ENCODE measurements at regions not wholly inside any gene's neighbourhood (a gene's known extent, or its start where the extent isn't known, plus 50 kb on each side); places are given as distances from the start of the nearest gene placed in this dataset.

DNA sequence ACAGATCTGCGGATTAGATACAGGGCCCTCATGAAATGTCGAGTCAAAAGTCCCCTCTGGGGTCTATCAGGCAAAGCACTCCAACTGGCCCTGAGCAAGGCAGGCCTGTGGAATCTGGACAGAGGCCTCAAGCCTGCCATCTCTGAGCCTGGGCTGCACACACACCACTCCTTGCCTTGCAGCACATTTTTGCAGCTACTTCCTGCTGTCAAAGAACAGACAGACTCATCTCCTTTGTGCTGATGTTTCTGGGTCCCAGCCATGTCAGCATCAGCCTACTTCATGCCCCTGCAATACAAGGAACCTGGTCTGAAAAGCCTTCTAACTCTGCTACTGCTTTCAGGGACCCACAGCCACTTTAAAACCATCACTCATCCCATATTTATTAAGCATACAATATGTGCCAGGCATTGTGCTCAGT lies 60.6 kb upstream of the IL12A start (continued):
- TF ChIP-seq, protein P1, sequence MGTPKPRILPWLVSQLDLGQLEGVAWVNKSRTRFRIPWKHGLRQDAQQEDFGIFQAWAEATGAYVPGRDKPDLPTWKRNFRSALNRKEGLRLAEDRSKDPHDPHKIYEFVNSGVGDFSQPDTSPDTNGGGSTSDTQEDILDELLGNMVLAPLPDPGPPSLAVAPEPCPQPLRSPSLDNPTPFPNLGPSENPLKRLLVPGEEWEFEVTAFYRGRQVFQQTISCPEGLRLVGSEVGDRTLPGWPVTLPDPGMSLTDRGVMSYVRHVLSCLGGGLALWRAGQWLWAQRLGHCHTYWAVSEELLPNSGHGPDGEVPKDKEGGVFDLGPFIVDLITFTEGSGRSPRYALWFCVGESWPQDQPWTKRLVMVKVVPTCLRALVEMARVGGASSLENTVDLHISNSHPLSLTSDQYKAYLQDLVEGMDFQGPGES (IDR thresholded peaks at IDR 0.05; ENCODE audit: low read depth, low read length): no peak
- no peak for TF ChIP-seq USF2 (IDR thresholded peaks at IDR 0.05; ENCODE audit: borderline replicate concordance, low read depth, low read length)

GRCh38 chr3:159928666-159929065 lies 60.0 kb upstream of the IL12A start:
- Histone ChIP-seq H3K4me2 (peak overlapping the region; percentile 46), H3K79me2 (ENCODE audit: insufficient read depth) (no peaks in the 10 kb centered on the region), H3K4me3 (ENCODE audit: low read depth in 2 of 2, low read length in 1 of 2) (no peak overlapping the region), H4K20me1 (ENCODE audit: insufficient read depth) (no peaks in the 10 kb centered on the region), H3K9ac (peak overlapping the region; percentile 18; the same call in 1 of the 2 replicates), H3K4me1 (ENCODE audit: control insufficient read depth in 1 of 2, insufficient read depth in 2 of 2, low read depth in 1 of 2, low read length in 1 of 2) (peaks cover 7 to 20% of the 10 kb centered on the region in 2 experiments; a peak in 2 of 4 replicates), H3K36me3 (replicated peaks in 1 of 2; ENCODE audit: control insufficient read depth in 1 of 2, insufficient read depth in 2 of 2, low read length in 1 of 2) (no peaks in the 10 kb centered on the region), H3K9me2 (no peaks in the 10 kb centered on the region), H3K9me3 (no peaks in the 10 kb centered on the region), H3F3A (replicated peaks; ENCODE audit: insufficient read depth) (peaks cover 23% of the 10 kb centered on the region), H3K27ac (ENCODE audit: low read depth in 2 of 2, low read length in 1 of 2) (peak overlapping the region; percentile 51 to 88; a peak in 3 of 4 replicates), H2AFZ (ENCODE audit: low read depth) (peak overlapping the region; percentile 45), H3K27me3 (ENCODE audit: insufficient read depth) (no peaks in the 10 kb centered on the region)
- POLR2A ChIA-PET: no interaction called here
- CTCF ChIA-PET: interaction anchor here (1.3 to 1.9 kb wide), 2 partner anchors 78 to 100 kb away, joined by 3 to 7 read pairs; no protein-coding TSS in a partner anchor
- WGBS (ENCODE audit: low lambda C conversion rate): 63% methylated on average over 6 of the region's 6 CpGs
- TF ChIP-seq TCF12 (IDR thresholded peaks at IDR 0.05): peak; percentile 64
- no peak for TF ChIP-seq MXI1 (IDR thresholded peaks at IDR 0.05; ENCODE audit: low read depth, low read length)
- peak; percentile 50; the same call in 1 of the 2 replicates for TF ChIP-seq RXRA (IDR thresholded peaks at IDR 0.05; ENCODE audit: borderline replicate concordance, low read depth)
- 0 out of 2 replicates have a peak, but pooled peaks have one; percentile 24 for TF ChIP-seq MAX (IDR thresholded peaks at IDR 0.05; ENCODE audit: low read depth)
- peak; percentile 37; the same call in 1 of the 2 replicates for TF ChIP-seq NFIC (IDR thresholded peaks at IDR 0.05; ENCODE audit: borderline replicate concordance)
- no peak for TF ChIP-seq GABPA (IDR thresholded peaks at IDR 0.05; ENCODE audit: low read depth)
- peak; percentile 67 for TF ChIP-seq JUND (IDR thresholded peaks at IDR 0.05)
- TF ChIP-seq EP300 (IDR thresholded peaks at IDR 0.05; ENCODE audit: borderline replicate concordance in 1 of 2, low read depth in 1 of 2, low read length in 1 of 2): peak in 1 of 2 experiments; percentile 40; a peak in 1 of 4 replicates
- TF ChIP-seq, protein P2, sequence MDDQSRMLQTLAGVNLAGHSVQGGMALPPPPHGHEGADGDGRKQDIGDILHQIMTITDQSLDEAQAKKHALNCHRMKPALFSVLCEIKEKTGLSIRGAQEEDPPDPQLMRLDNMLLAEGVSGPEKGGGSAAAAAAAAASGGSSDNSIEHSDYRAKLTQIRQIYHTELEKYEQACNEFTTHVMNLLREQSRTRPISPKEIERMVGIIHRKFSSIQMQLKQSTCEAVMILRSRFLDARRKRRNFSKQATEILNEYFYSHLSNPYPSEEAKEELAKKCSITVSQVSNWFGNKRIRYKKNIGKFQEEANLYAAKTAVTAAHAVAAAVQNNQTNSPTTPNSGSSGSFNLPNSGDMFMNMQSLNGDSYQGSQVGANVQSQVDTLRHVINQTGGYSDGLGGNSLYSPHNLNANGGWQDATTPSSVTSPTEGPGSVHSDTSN (IDR thresholded peaks at IDR 0.05): peak; percentile 39; the same call in 1 of the 2 replicates
- peak; percentile 57; the same call in 1 of the 2 replicates for TF ChIP-seq TEAD4 (IDR thresholded peaks at IDR 0.05; ENCODE audit: borderline replicate concordance, insufficient read depth)
- peak; percentile 70; the same call in 1 of the 2 replicates for TF ChIP-seq FOSL2 (IDR thresholded peaks at IDR 0.05; ENCODE audit: borderline replicate concordance, low read depth)
- TF ChIP-seq TAF1 (IDR thresholded peaks at IDR 0.05; ENCODE audit: borderline replicate concordance, low read depth, low read length): no peak
- no peak for DNase-seq
